ENCODE measurements at regions not wholly inside any gene's neighbourhood (a gene's known extent, or its start where the extent isn't known, plus 50 kb on each side); places are given as distances from the start of the nearest gene placed in this dataset.
A peak's percentile ranks its signal among the peaks of the same experiment; 100 is the strongest.

GRCh38 chr11:47908198-47908597, 60.0 kb upstream of the NUP160 start:
- Histone ChIP-seq H3K27me3 (ENCODE audit: control insufficient read depth, insufficient read depth, low read length) (no peaks in the 10 kb centered on the region), H3K27ac (ENCODE audit: low read length) (peak overlapping the region; percentile 29; the same call in 1 of the 2 replicates), H3K9me3 (ENCODE audit: control insufficient read depth, insufficient read depth, low read depth, low read length) (no peaks in the 10 kb centered on the region), H3K36me3 (ENCODE audit: control insufficient read depth, insufficient read depth, low read length) (no peaks in the 10 kb centered on the region), H3K4me3 (ENCODE audit: low read depth in 2 of 2, low read length in 2 of 2) (no peak overlapping the region), H3K4me1 (ENCODE audit: control insufficient read depth, insufficient read depth, low read length) (0 out of 2 replicates have a peak, but pooled peaks cover 3% of the 10 kb centered on the region)
- in situ Hi-C loops (cut with HindIII; ENCODE audit: low pct_unique_long_range_greater_than_20kb, low sequenced_read_pairs) (no loop called here), intact Hi-C loops (cut with micrococcal nuclease; ENCODE audit: unreplicated experiment) (no loop called here)
- TF ChIP-seq REST (IDR thresholded peaks at IDR 0.05; ENCODE audit: insufficient read depth in 1 of 2, low read depth in 2 of 2, low read length in 1 of 2) (no peak), SIN3A (IDR thresholded peaks at IDR 0.05; ENCODE audit: borderline replicate concordance, insufficient read depth, low read depth, low read length) (no peak), CTCF (IDR thresholded peaks at IDR 0.05) (no peak), TCF7L2 (IDR thresholded peaks at IDR 0.05; ENCODE audit: low read depth, low read length) (no peak), POLR2AphosphoS5 (IDR thresholded peaks at IDR 0.05; ENCODE audit: low read depth, low read length) (no peak)
- ATAC-seq (no peak), DNase-seq (ENCODE audit: low read depth, low spot score) (no peak)
- POLR2A ChIA-PET, result no interaction called here
- CTCF ChIA-PET, result interaction anchor here (0.7 kb wide), 2 partner anchors 67 to 143 kb away, joined by 4 to 15 read pairs; no protein-coding TSS in a partner anchor
- BruUV-seq (replicated peaks), result no TSS peak

GRCh38 chr11:47907499-47907898, 59.3 kb upstream of the NUP160 start:
- POLR2A ChIA-PET, result no interaction called here

More at GRCh38 chr11:47907499-47907898, 59.3 kb upstream of the NUP160 start:
- H3K27me3 ChIP-seq (ENCODE audit: control insufficient read depth, insufficient read depth, low read length), result no peaks in the 10 kb centered on the region
- BruUV-seq (replicated peaks), result no TSS peak
- no peaks in the 10 kb centered on the region for H3K9me3 ChIP-seq (ENCODE audit: control insufficient read depth, insufficient read depth, low read depth, low read length)
- no peak overlapping the region for H3K4me3 ChIP-seq (ENCODE audit: low read depth in 2 of 2, low read length in 2 of 2)
- 0 out of 2 replicates have a peak, but pooled peaks cover 3% of the 10 kb centered on the region for H3K4me1 ChIP-seq (ENCODE audit: control insufficient read depth, insufficient read depth, low read length)
- no peak for DNase-seq (ENCODE audit: low read depth, low spot score)
- TF ChIP-seq REST (IDR thresholded peaks at IDR 0.05; ENCODE audit: insufficient read depth in 1 of 2, low read depth in 2 of 2, low read length in 1 of 2) (no peak), TCF7L2 (IDR thresholded peaks at IDR 0.05; ENCODE audit: low read depth, low read length) (no peak), CTCF (IDR thresholded peaks at IDR 0.05) (no peak)
- intact Hi-C loops (cut with micrococcal nuclease; ENCODE audit: unreplicated experiment), result no loop called here
- no peak for ATAC-seq
- CTCF ChIA-PET, result interaction anchor here (0.7 kb wide), 1 partner anchor 66 kb away, joined by 15 read pairs; no protein-coding TSS in a partner anchor
- in situ Hi-C loops (cut with HindIII; ENCODE audit: low pct_unique_long_range_greater_than_20kb, low sequenced_read_pairs), result no loop called here
- no peaks in the 10 kb centered on the region for H3K36me3 ChIP-seq (ENCODE audit: control insufficient read depth, insufficient read depth, low read length)
- no peak overlapping the region for H3K27ac ChIP-seq (ENCODE audit: low read length)
